ENCODE measurements at regions not wholly inside any gene's neighbourhood (a gene's known extent, or its start where the extent isn't known, plus 50 kb on each side); places are given as distances from the start of the nearest gene placed in this dataset.

DNA sequence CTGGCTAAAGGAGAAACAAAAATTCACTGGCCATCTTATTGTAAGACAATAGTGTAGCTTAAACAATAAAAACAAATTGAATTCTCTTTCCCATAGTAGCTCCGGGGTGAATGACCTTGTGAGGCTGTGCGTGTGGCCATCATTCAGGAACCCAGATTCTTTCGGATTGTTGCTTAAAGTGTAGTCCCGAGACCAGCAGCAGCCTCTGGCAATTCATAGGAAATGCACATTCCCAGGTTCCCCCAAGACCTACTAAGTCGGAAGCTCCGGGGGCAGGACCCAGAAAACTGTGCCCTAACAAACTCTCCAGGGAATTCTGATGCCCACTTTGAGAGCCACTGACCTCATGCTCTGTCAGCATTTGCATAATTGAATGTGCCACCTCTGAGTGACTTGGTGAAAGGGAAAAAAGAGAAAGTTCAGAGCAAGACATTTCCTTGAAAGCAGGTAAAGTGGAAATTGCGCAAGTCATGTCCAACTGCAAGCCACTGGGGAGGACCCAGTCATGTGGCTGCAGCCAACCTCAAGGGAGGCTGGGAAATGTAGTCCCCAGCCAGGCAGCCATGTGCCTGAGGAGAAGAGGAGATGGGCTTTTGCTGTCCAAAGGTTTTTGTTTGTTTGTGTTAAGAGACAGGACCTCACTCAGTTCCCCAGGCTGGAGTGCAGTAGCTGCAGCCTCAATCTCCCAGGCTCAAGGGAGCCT, 50.7 kb upstream of the PNMA8B start:
- TF ChIP-seq, protein P1, sequence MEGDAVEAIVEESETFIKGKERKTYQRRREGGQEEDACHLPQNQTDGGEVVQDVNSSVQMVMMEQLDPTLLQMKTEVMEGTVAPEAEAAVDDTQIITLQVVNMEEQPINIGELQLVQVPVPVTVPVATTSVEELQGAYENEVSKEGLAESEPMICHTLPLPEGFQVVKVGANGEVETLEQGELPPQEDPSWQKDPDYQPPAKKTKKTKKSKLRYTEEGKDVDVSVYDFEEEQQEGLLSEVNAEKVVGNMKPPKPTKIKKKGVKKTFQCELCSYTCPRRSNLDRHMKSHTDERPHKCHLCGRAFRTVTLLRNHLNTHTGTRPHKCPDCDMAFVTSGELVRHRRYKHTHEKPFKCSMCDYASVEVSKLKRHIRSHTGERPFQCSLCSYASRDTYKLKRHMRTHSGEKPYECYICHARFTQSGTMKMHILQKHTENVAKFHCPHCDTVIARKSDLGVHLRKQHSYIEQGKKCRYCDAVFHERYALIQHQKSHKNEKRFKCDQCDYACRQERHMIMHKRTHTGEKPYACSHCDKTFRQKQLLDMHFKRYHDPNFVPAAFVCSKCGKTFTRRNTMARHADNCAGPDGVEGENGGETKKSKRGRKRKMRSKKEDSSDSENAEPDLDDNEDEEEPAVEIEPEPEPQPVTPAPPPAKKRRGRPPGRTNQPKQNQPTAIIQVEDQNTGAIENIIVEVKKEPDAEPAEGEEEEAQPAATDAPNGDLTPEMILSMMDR (IDR thresholded peaks at IDR 0.05): no peak
- TF ChIP-seq POLR2A (IDR thresholded peaks at IDR 0.05): no peak
